OCI-LY1 (cell line): ENCODE measurements at regions not wholly inside any gene's neighbourhood (a gene's known extent, or its start where the extent isn't known, plus 50 kb on each side); places are given as distances from the start of the nearest gene placed in this dataset.

Experiments used
- H2AFZ ChIP-seq: fragments of 200-600 bp; sonication (generic), shearing (Covaris generic); 2 replicates; pipeline ENCODE4 v1.6.0; 2014; ENCODE audit warnings: antibody characterized with exemption, mild to moderate bottlenecking, low read length
- H3F3A ChIP-seq: fragments of 200-600 bp; sonication (generic), shearing (Covaris generic); 2 replicates; pipeline ENCODE4 v1.6.0; 2014; ENCODE audit warnings: mild to moderate bottlenecking, antibody characterized with exemption, low read length, moderate library complexity; ENCODE audit not compliant: insufficient read depth
- H3K27ac ChIP-seq: fragments of 200-600 bp; sonication (generic); 2 replicates; pipeline ENCODE4 v1.5.1; 2014; ENCODE audit warnings: low read length, mixed run types, mild to moderate bottlenecking, low read depth; ENCODE audit not compliant: poor library complexity, severe bottlenecking
- H3K27me3 ChIP-seq: fragments of 200-600 bp; sonication (generic); 2 replicates; pipeline ENCODE4 v1.6.0; 2014; ENCODE audit warnings: antibody characterized with exemption, mild to moderate bottlenecking, low read length, moderate library complexity; ENCODE audit not compliant: insufficient read depth
- H3K36me3 ChIP-seq: fragments of 200-600 bp; sonication (generic); 2 replicates; pipeline ENCODE4 v1.6.1; 2014; ENCODE audit warnings: mild to moderate bottlenecking, antibody characterized with exemption, low read length, moderate library complexity, mixed read lengths; ENCODE audit not compliant: insufficient read depth
- H3K4me1 ChIP-seq: fragments of 200-600 bp; sonication (generic); 2 replicates; pipeline ENCODE4 v1.5.1; 2014; ENCODE audit warnings: mild to moderate bottlenecking, low read length, moderate library complexity; ENCODE audit not compliant: insufficient read depth, severe bottlenecking
- H3K4me2 ChIP-seq: fragments of 200-600 bp; sonication (generic), shearing (Covaris generic); 2 replicates; pipeline ENCODE4 v1.6.1; 2014; ENCODE audit warnings: low read length
- H3K4me3 ChIP-seq: fragments of 200-600 bp; sonication (generic); 2 replicates; pipeline ENCODE4 v1.5.1; 2014; ENCODE audit warnings: low read length, low read depth, mild to moderate bottlenecking, mixed read lengths; ENCODE audit not compliant: poor library complexity, severe bottlenecking
- H3K79me2 ChIP-seq: fragments of 200-600 bp; shearing (Covaris generic); 2 replicates; pipeline ENCODE4 v1.6.1; 2016; ENCODE audit warnings: mixed run types, low read length, mixed read lengths; ENCODE audit not compliant: insufficient read depth
- H3K9ac ChIP-seq: fragments of 200-600 bp; sonication (generic), shearing (Covaris generic); 2 replicates; pipeline ENCODE4 v1.6.1; 2014; ENCODE audit warnings: mild to moderate bottlenecking, low read length, mixed read lengths
- H3K9me2 ChIP-seq: fragments of 200-600 bp; sonication (generic), shearing (Covaris generic); 2 replicates; pipeline ENCODE4 v1.6.1; 2014; ENCODE audit warnings: low read depth, mild to moderate bottlenecking, low read length, mixed read lengths
- H3K9me3 ChIP-seq: fragments of 200-600 bp; shearing (Covaris generic); 2 replicates; pipeline ENCODE4 v1.6.1; 2014; ENCODE audit warnings: low read length, mixed read lengths
- H4K20me1 ChIP-seq: fragments of 200-600 bp; sonication (generic), shearing (Covaris generic); 2 replicates; pipeline ENCODE4 v1.6.0; 2016; ENCODE audit warnings: mild to moderate bottlenecking, low read length; ENCODE audit not compliant: insufficient read depth
- CTCF ChIP-seq: fragments of 200-600 bp; sonication (generic), shearing (Covaris generic); IDR thresholded peaks from 2 replicates; pipeline ENCODE4 v1.5.1; 2017; ENCODE audit warnings: mild to moderate bottlenecking, antibody characterized with exemption, low read length, moderate library complexity, mixed read lengths
- EZH2 ChIP-seq: fragments of 200-600 bp; sonication (generic), shearing (Covaris generic); IDR thresholded peaks from 2 replicates; pipeline ENCODE4 v1.8.0; 2017; ENCODE audit warnings: borderline replicate concordance, mixed run types, mild to moderate bottlenecking, antibody characterized with exemption, low read length, moderate library complexity, mixed read lengths

GRCh38 chr6:105769987-105770386 is 316.1 kb upstream of the PRDM1 start:
- Histone ChIP-seq H2AFZ (no peak overlapping the region), H3K9me2 (no peaks in the 10 kb centered on the region), H4K20me1 (no peaks in the 10 kb centered on the region), H3K36me3 (no peaks in the 10 kb centered on the region), H3K4me2 (no peak overlapping the region), H3K4me1 (no peaks in the 10 kb centered on the region), H3K27me3 (no peaks in the 10 kb centered on the region), H3K4me3 (no peak overlapping the region), H3F3A (no peaks in the 10 kb centered on the region), H3K9ac (no peak overlapping the region), H3K79me2 (no peaks in the 10 kb centered on the region), H3K9me3 (no peaks in the 10 kb centered on the region), H3K27ac (no peak overlapping the region)
- TF ChIP-seq EZH2 (no peak), CTCF (no peak)

- H3K9me3 ChIP-seq, result no peaks in the 10 kb centered on the region
- no peaks in the 10 kb centered on the region for H3K27me3 ChIP-seq
- no peaks in the 10 kb centered on the region for H3K4me1 ChIP-seq
- no peak overlapping the region for H3K4me3 ChIP-seq
- H3K9ac ChIP-seq, result no peak overlapping the region
- no peak overlapping the region for H2AFZ ChIP-seq
- no peak for TF ChIP-seq CTCF
- TF ChIP-seq EZH2, result no peak
- H3K4me2 ChIP-seq, result no peak overlapping the region
- H3F3A ChIP-seq, result no peaks in the 10 kb centered on the region
- H3K36me3 ChIP-seq, result no peaks in the 10 kb centered on the region
- no peaks in the 10 kb centered on the region for H3K9me2 ChIP-seq
- H3K27ac ChIP-seq, result no peak overlapping the region
- H3K79me2 ChIP-seq, result no peaks in the 10 kb centered on the region
- H4K20me1 ChIP-seq, result no peaks in the 10 kb centered on the region
Observed at GRCh38 chr6:105769197-105769596, 316.9 kb upstream of the PRDM1 start.

GRCh38 chr6:105767541-105767940 is 318.6 kb upstream of the PRDM1 start:
- no peaks in the 10 kb centered on the region for H3K9me3 ChIP-seq
- no peaks in the 10 kb centered on the region for H3K79me2 ChIP-seq
- H3K27ac ChIP-seq, result no peak overlapping the region
- no peak overlapping the region for H3K9ac ChIP-seq
- no peak overlapping the region for H3K4me2 ChIP-seq
- no peaks in the 10 kb centered on the region for H3F3A ChIP-seq
- no peaks in the 10 kb centered on the region for H3K9me2 ChIP-seq
- H2AFZ ChIP-seq, result no peak overlapping the region
- no peak overlapping the region for H3K4me3 ChIP-seq
- TF ChIP-seq CTCF (no peak), EZH2 (no peak)
- no peaks in the 10 kb centered on the region for H3K36me3 ChIP-seq
- no peaks in the 10 kb centered on the region for H3K4me1 ChIP-seq
- no peaks in the 10 kb centered on the region for H4K20me1 ChIP-seq
- H3K27me3 ChIP-seq, result no peaks in the 10 kb centered on the region
